ENCODE measurements at regions not wholly inside any gene's neighbourhood (a gene's known extent, or its start where the extent isn't known, plus 50 kb on each side); places are given as distances from the start of the nearest gene placed in this dataset.

- in situ Hi-C loops (cut with HindIII; ENCODE audit: extremely low pct_ligation_motif_present, low pct_unique_long_range_greater_than_20kb), result no loop called here
- no TSS peak for BruUV-seq (replicated peaks)
- H4K20me1 ChIP-seq (ENCODE audit: insufficient read depth, low read length), result no peaks in the 10 kb centered on the region
- no peak overlapping the region for H2AFZ ChIP-seq (ENCODE audit: low read length)
- H3K79me2 ChIP-seq (ENCODE audit: insufficient read depth, low read length), result no peaks in the 10 kb centered on the region
- no peaks in the 10 kb centered on the region for H3K4me1 ChIP-seq (ENCODE audit: insufficient read depth, low read length)
- intact Hi-C loops (cut with micrococcal nuclease; ENCODE audit: unreplicated experiment), result no loop called here
- ChIA-PET POLR2A (no interaction called here), CTCF (ENCODE audit: low intra/inter-chr PET ratio, low total read pairs) (no interaction called here)
- no peak overlapping the region for H3K27ac ChIP-seq (ENCODE audit: extremely low read length, insufficient read depth, low read length)
- H3K36me3 ChIP-seq (replicated peaks in 1 of 2; ENCODE audit: control insufficient read depth in 1 of 2, insufficient read depth in 2 of 2, low read length in 2 of 2), result no peaks in the 10 kb centered on the region
- DNase-seq (ENCODE audit: low spot score) (no peak), ATAC-seq (no peak), FAIRE-seq (no peak)
- no peak overlapping the region for H3K4me2 ChIP-seq (ENCODE audit: low read depth, low read length)
- no peaks in the 10 kb centered on the region for H3K27me3 ChIP-seq (ENCODE audit: control insufficient read depth in 1 of 2, insufficient read depth in 2 of 2, low read length in 2 of 2)
- H3K9me3 ChIP-seq (ENCODE audit: low read length), result peaks cover 95% of the 10 kb centered on the region
- no peak overlapping the region for H3K4me3 ChIP-seq (replicated peaks in 1 of 3; ENCODE audit: insufficient read depth in 1 of 3, low read depth in 2 of 3, low read length in 3 of 3)
- WGBS (ENCODE audit: low lambda C conversion rate), result 6% methylated on average over 1 of the region's 1 CpG
- TF ChIP-seq ZNF512 (CRISPR knock-in tag; IDR thresholded peaks at IDR 0.05) (no peak), THAP11 (CRISPR knock-in tag; IDR thresholded peaks at IDR 0.05) (no peak), RELA (CRISPR knock-in tag; IDR thresholded peaks at IDR 0.05) (no peak), GMEB2 (CRISPR knock-in tag; IDR thresholded peaks at IDR 0.05; ENCODE audit: low read depth) (no peak), BATF2 (CRISPR knock-in tag; IDR thresholded peaks at IDR 0.05) (no peak)
- no peak overlapping the region for H3K9ac ChIP-seq (ENCODE audit: insufficient read depth, low read depth, low read length)
These were observed 934.3 kb downstream of the NTRK3 start for GRCh38 chr15:87322265-87322664.

- Histone ChIP-seq H3K4me3 (replicated peaks in 1 of 3; ENCODE audit: insufficient read depth in 1 of 3, low read depth in 2 of 3, low read length in 3 of 3) (no peak overlapping the region), H3K9me3 (ENCODE audit: low read length) (peaks cover 95% of the 10 kb centered on the region), H3K36me3 (replicated peaks in 1 of 2; ENCODE audit: control insufficient read depth in 1 of 2, insufficient read depth in 2 of 2, low read length in 2 of 2) (no peaks in the 10 kb centered on the region), H3K79me2 (ENCODE audit: insufficient read depth, low read length) (no peaks in the 10 kb centered on the region), H3K27me3 (ENCODE audit: control insufficient read depth in 1 of 2, insufficient read depth in 2 of 2, low read length in 2 of 2) (no peaks in the 10 kb centered on the region), H2AFZ (ENCODE audit: low read length) (no peak overlapping the region), H3K27ac (ENCODE audit: extremely low read length, insufficient read depth, low read length) (no peak overlapping the region), H3K4me1 (ENCODE audit: insufficient read depth, low read length) (no peaks in the 10 kb centered on the region), H4K20me1 (ENCODE audit: insufficient read depth, low read length) (no peaks in the 10 kb centered on the region), H3K9ac (ENCODE audit: insufficient read depth, low read depth, low read length) (no peak overlapping the region), H3K4me2 (ENCODE audit: low read depth, low read length) (no peak overlapping the region)
- TF ChIP-seq TCF7 (IDR thresholded peaks at IDR 0.05; ENCODE audit: low read depth) (no peak), ZNF780A (CRISPR knock-in tag; IDR thresholded peaks at IDR 0.05) (no peak), THAP8 (CRISPR knock-in tag; IDR thresholded peaks at IDR 0.05; ENCODE audit: borderline replicate concordance) (no peak), ZBTB1 (CRISPR knock-in tag; IDR thresholded peaks at IDR 0.05; ENCODE audit: borderline replicate concordance) (no peak), KLF16 (CRISPR knock-in tag; IDR thresholded peaks at IDR 0.05) (no peak), NFKBIZ (CRISPR knock-in tag; IDR thresholded peaks at IDR 0.05) (no peak), NPAS2 (CRISPR knock-in tag; IDR thresholded peaks at IDR 0.05; ENCODE audit: borderline replicate concordance) (no peak), ZNF615 (CRISPR knock-in tag; IDR thresholded peaks at IDR 0.05; ENCODE audit: borderline replicate concordance) (no peak), SIN3A (IDR thresholded peaks at IDR 0.05; ENCODE audit: borderline replicate concordance, low read depth, low read length) (no peak), ZNF557 (CRISPR knock-in tag; IDR thresholded peaks at IDR 0.05) (no peak), ZNF292 (CRISPR knock-in tag; IDR thresholded peaks at IDR 0.05; ENCODE audit: borderline replicate concordance, low read depth) (no peak)
- 0% methylated on average over 3 of the region's 3 CpGs for WGBS (ENCODE audit: low lambda C conversion rate)
- ChIA-PET POLR2A (no interaction called here), CTCF (ENCODE audit: low intra/inter-chr PET ratio, low total read pairs) (no interaction called here)
- BruUV-seq (replicated peaks), result no TSS peak
- no peak for ATAC-seq
- intact Hi-C loops (cut with micrococcal nuclease; ENCODE audit: unreplicated experiment) (no loop called here), in situ Hi-C loops (cut with HindIII; ENCODE audit: extremely low pct_ligation_motif_present, low pct_unique_long_range_greater_than_20kb) (no loop called here)
- no peak for DNase-seq (ENCODE audit: low spot score)
- FAIRE-seq, result no peak
These were observed 938.6 kb downstream of the NTRK3 start for GRCh38 chr15:87317900-87318299.

Data from HepG2 (cell line).